NCI-H2196 (cell line): ENCODE measurements at regions not wholly inside any gene's neighbourhood (a gene's known extent, or its start where the extent isn't known, plus 50 kb on each side); places are given as distances from the start of the nearest gene placed in this dataset.

ENCODE experiments used
- DNase-seq: peaks from one replicate; lab custom pipeline; 2025; ENCODE audit not compliant: unreplicated experiment; lab: John Stamatoyannopoulos, UW

DNA sequence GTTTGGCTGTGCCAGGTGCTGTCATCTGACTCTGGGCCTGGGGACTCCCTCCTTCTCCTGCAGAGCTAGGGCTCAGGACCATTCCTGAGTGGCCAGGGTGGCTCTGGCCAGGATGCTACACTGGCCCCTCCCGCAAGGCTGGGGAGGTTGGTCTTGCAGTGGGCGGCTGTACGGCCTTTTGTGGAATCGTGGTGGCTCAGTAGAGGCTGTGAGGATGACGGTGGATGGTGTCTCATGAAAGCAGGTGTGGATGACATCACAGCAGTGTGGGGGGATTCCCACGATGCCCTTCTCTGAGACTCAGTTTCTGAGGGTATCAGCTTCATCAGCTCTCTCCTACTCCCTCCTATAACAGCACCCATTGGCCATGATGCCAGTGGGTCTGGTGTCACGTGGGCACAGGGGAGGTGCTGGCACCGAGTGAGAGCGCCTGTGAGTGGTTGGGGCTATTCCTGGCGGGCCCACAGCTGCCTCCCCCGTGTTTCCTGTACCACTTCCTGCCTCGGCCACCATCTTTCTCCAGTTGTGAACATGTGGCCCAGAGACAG, 144.2 kb upstream of the HDAC4 start:
- no peak for DNase-seq

DNA sequence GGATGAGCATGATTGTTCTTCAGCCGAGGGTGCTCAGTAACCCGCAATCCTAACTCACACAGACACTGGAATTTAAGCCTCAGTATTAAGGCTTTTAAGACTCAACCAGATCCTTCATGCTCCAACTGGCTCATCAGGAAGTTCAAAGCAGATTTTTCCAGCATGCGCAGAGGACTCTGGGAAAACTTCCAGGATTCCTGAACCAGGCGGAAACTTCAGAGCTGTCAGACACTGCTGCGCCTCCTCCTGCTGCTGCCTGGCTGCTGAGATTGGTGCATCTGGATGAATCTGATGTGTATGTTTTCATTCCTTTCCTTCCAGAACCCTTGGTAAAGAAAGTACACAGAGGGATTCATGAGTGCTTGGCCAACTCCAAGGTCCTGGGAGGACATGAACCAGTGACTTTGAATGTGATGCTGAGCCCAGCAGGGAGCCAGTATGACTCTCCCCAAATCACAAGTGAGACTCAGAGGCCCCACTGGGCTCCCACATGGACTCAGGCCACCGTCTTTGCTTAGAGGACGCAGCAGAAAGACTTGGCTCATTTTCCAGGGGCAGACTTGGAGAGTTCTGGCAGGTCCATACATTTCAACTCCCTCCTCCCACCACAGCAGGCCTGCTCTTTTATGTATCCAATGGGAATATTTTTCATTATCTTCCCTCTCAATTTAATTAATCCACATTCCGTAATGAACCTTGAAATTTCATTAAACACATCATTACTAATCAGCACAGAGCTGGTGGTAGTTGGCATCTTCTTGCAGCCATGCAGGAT, 143.5 kb upstream of the HDAC4 start:
- DNase-seq = no peak

DNA sequence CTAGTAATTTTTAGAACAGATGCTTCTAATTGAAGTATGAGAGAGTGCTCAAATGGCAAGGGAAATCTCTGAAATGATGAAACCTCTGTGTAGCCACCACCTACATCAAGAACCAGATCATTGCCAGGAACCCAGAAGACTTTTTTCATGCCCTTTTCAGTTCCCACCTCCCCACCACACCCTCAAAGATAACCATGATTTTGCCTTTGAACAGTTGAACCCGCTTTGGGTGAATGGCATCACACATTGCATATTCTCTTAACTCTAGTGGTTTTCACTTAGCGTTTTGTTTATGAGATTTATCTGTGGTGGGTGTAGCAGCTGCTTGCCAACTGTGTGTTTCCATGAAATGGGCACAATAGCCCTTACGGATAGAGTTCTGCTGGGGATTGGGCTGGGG, 142.9 kb upstream of the HDAC4 start:
- DNase-seq = no peak

DNA sequence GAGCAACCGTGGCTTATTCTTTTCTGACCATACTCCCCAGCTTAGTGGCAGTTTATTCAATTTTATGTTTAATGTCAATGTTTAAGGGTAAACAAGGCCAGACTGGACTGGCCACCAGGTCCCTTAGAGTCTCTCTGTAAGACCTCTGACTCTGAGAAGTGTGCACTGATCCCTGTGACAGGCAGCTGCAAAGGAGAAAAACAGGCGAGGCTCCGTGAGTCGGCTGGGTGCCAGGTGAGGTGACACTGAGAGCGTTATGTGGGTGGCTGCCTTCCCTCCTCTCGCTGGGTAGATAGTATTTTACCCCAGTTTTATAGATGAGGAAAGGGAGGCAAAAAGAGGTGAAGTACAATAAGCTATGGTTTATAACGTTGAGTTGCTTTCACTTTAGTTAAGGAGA, 139.4 kb upstream of the HDAC4 start:
- DNase-seq = no peak

DNA sequence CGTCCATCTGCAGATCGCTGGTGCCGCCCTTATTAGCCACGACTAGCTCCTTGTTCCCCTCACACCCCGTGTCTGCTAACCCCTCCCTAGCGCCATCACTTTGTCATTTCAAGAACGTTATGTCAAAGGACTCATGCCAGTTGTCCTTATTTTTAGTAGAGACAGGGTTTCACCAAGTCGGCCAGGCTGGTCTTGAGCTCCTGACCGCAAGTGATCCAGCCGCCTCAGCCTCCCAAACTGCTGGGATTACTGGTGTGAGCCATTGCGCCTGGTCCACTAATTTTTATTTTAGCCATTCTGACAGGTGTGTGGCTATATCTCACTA, 138.9 kb upstream of the HDAC4 start:
- no peak for DNase-seq

DNA sequence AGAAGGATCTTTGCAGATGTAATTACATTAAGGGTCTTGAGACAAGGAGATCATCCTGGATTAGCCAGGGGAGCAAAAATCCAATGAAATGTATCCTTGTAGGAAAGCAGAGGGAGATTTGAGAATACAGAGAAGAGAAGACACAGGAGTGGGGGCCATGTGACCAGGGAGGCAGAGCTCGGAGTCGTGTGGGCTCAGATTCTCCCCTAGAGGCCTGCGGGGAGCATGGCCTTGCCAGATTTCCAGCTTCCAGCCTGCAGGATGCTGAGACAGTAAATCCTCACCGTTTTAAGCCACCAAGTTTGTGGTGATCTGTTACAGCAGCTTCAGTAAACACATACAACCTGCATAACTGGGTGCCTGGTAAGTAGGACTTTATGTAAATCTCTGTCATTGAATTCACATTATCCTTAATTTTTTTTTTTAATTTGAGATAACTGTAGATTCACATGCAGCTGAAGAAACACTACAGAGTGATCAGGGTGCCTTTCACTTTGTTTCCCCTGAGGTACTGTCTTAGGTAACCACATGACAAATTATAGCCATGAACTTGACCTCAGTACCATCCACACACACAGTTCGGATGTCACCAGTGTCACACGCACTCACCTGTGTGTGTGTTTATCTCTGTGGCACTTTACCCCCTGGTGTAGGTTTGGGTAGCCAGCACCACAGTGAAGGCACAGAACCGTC, 138.4 kb upstream of the HDAC4 start:
- DNase-seq = no peak

DNA sequence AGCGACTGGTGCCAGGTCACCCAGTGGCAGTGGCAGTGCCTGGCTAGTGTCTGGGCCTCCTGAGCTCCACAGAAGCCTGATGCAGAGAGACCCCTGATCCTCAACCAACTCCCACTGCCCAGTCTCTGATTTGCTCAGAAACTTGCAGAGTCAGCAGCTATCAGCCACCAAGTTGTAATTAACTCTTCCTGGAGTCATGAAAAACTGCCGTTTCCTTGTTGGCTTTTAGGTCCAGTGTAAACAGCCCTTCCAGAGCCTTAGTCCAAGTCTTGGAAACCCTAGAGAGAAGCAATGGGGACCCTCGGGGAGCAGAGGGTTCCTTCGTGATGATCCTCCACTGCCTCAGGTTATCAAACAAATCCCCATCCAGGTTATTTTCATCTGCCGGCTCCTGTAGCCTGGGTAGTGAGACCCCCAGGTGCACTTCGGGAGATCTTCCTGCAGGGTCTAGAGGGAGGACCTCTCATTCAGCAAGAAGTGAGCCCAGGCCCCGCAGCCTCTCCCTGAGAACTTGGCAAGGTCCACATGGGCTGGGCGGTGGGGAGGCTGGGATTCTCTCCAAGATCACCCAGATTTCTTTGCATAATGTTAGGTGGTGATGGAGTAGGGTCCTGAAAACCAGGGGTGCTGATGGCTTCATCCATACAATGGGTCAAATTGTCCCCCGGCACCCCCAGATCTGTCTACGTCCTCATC, 137.7 kb upstream of the HDAC4 start:
- DNase-seq = no peak

DNA sequence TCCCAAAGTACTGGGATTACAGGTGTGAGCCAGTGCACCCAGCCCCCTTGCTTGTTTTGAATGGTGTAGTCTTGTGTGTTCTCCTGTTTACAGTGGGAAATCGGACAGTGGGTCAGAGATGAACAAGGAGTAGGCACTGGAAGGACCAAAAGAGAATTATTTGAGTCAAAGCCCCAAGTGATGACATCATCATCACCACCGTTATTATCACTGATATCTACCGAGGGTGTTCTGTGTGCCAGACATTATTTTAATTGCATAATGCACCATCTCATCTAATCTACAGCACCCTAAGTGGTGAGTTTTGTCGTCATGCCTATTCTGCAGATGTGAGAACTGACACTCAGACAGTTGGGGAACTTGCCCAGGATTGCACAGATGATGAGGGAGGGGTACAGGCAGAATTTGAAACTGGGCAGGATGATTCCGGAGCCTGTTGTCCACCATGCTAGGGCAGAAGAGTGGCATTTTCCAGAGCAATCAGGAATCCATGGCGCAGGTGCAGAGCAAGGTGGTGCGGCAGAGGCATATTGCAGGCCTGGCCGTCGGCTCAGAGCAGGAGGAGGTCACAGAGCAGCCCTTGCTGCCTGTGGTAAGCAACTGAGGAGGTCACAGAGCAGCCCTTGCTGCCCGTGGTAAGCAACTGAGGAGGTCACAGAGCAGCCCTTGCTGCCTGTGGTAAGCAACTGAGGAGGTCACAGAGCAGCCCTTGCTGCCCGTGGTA, 137.0 kb upstream of the HDAC4 start:
- DNase-seq = no peak

DNA sequence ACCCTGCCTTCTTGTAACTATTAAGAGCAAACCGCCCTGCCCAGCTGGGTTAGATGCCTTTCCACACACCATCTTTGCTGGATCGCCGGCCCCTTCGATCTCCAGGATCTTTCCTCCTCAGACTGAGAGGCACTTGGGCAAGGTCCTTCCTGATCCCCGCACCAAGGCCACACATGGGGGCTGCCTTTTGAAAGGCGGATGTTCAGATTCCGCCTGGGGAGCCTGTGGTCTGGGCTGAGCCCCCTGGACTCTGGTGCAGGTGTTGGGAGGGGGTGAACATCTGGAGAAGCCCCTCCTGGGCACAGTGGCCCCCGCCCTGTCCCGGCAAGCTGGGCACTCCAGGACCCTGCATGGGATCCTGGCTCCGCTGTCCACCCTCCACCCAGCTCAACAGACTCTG, 135.4 kb upstream of the HDAC4 start:
- DNase-seq = no peak

DNA sequence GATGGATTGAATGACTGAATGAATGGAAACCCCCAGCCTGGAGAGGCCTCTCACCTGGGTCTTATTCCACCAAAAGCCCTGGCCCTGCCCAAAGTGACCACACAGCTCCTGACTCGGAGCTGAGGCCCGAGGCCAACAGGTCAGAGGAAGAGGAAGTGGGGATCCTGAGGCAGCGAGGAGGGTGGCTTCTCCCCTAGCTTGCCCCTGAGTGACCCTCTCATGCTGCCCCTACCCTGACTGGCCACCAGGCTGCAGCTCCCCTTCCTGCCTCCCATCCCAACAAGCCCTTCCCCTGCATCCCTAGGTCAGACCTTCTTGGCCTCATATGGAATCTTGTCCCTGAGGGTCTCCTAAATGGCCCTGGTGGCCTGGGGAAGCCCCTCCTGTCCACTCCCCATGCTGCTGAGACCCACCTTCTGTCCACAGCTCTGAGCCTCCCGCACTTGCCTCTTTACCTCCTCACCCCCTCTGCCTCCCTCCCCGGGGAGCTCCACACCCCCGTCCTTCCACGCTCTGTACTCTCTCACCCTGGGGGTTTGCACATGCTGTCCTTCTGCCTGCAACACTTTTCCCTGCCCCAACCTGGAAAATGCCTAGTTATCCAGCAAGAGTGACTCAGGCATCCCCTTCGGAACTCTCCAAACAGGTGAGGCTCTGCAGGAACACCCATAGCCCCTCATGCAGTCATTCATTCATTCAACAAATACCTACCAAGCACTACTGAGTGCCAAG, 134.8 kb upstream of the HDAC4 start:
- DNase-seq = no peak

DNA sequence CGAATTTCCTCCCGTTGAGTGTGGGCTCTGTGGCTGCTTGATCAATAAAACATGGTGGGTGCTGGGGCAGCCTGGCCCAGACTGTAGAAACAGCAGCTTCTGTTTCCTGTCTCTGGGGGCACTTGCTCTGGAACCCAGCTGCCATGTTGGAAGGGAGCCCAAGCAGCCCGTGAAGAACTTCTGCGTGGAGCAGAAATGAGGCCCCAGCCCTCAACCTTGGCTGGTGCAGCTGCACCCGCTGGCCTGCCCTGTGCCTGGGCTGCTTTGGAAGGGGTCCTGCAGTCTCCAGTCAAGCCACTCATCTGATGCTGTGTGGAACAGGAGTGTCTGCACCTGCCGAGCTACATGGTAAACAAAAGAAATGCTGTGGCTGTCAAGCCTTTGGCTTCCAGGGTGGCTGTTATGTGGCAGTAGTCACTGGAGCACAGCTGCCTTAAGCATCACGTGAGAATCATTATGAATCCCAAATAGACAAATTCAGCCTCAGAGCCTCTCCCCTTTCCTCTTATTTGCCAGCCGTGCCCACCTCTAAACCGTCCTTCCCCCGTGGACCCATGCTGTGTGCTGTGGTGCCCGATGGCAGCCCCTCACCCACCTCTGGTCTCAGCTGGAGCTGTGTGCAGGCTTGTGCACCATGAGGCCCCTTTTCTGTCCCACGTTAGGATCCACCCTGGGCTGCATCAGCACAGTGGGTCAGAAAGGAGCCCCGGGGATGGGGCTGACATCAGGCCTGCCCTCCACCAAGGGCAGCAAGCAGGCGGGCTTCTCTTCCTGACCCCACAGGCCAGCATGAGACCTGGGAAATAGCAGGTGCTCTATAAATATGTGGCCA, 134.0 kb upstream of the HDAC4 start:
- DNase-seq = peak; percentile 83

DNA sequence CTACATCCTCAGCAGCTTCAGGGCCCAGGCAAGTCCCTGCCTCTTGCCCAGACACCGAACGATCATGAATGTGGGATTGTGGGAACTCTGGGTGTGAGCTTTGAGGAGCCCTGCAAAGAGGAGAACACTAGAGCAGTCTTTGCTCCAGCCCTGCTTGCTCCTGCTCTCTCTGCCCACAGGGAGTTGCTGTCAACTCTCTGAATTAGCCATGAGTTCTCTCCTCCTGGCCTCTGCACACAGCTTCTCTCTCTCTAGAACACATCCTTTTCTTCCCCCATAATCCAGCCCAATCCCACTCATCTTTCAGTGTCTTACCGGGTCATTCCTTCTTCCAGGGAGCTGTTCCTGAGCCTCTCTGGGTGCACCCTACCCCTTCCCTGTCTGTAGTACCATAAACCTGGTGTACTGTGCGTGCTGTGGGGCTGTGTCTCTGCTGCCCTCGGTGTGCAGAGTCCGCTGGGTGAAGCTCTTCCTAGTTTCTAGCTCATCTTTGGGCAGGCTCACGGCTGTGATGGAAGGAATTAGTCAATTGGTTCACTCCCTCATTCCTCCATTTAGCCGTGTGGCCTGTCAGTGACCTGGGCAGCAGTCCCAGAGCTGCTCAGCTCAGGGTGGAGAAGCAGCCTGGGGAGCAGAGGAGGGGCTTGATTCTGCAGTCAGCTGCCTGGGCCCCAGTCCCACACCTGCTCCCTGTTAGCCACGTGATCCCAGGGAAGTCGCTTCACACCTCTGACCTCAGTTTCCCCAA, 132.9 kb upstream of the HDAC4 start:
- peak; percentile 57 for DNase-seq

DNA sequence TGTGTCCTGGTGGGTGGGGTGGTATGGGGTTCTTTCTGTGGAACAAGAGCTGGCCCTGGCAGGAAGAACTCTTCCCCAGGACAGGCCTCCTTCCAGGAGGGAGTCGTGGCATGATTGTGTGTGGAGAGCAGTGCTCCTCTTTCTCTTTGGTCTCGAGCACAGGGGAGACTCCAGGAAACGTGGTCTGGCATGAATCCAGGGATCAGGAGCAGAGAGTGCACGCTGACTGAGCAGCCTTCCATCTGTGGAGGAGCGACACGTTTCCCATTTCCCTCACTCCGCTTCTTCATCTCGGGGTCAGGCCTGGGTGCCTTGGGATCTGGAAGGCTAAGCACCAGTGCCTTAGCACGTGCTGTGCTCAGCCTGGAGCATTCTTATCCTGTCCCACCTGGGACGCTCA, 132.0 kb upstream of the HDAC4 start:
- peak; percentile 23 for DNase-seq

DNA sequence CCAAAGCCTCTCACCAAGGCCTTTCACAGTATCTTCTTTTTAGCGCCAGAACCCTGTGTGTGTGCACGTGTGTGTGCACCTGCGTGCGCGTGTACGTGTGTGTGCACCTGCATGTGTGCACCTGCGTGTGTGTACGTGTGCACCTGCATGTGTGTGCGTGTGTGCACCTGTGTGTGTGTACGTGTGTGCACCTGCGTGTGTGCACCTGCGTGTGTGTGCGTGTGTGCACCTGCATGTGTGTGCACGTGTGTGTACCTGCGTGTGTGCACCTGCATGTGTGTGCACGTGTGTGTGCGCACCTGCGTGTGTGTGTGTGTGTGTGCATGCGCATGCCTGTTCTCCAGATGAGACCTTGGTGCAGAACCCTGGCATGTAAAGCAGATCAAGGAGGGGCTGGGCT, 131.4 kb upstream of the HDAC4 start:
- no peak for DNase-seq

DNA sequence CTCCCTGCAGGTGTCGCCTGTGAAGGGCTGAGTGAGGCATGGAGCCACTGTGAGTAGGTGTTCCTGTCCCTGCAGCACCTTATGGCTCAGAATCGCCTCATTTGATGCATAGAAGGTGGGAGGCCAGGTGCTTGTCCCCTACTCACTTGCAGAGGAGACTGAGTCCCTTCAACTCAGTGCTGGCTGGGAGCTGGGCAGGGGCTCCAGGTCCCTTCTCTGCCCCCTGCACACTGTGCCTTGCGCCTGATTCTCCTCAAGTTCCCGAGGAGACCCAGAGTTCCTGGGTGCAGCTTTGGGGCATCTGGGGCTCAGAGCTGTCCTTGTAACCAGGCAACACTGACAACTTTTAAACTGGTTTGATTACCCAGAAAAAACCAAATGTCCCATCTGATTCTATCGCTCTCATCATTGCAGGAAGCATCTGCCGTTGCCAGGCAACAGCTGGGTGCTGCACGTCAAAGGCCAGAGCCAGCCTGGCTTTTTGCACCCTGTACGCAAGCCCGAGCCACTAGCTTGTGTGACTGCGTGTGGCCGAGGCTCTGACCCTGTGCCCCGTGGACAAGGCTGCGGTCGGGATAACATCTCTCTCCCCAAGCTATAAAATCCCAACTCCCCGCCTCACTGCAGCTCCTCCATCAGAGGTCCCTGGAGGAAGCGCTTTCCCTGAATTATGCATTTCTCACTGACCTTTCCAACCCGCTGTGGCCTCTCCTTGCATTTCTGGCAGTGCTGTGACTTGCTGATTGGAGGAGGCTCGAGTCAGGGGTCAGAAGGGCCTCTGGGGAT, 130.8 kb upstream of the HDAC4 start:
- DNase-seq = peak; percentile 13

DNA sequence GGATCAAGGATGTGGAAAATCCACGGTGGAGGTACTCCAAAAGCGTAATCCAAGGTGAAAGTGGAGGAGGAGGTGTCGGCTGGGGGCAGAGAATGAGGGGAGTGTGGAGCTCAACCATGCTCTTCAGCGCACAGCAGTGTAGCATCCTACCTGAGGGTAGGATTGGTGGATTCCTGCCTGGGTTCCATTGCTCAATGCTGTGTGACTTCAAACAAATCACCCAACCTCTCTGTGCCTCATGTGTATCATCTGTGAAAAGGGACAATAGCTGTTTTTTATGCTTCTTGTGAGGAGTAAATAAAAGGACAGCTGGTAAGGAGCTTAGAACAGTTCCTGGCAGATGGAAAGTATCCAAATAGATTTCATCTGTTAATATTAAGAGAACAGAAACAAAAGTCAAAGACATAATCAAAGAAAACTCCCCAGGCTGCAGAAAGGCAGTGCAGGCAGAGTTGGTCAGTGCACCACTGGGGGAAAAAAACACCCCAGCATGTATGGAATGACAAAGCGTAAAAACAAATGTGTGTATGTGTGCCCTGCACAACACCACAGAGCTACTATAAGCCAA, 130.0 kb upstream of the HDAC4 start:
- no peak for DNase-seq

DNA sequence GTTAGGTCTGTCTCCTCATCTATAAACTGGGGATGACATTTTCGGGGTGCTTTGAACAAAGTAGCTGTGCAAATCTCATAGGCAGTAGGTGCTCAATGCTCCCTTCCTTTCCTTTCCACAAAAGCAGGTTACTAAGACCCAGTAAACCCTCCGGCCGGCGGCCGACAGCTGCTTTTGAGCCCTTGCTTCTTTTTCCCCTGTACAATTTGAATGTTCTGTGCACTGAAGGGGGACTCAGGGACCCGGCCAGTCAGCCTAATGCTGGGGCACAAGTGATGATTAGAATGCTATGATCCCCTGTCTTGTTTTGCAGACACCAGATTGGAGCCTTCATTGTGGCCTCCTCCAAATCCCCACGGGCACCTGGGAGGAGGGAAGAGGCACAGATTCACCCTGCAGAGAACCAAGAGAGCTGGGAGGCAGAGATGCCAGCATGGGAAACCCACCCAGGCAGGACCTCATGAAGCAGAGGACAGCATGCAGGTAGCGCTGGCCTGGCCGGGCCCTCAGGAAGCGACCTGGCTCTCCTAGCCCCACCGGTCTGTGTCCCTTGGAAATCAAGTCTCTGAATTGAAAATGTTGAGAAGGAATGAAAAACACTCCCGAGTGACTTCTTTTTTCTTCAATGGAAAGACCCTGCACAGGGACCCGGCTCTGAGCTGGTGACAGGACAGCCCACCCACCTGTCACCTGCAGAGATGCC, 128.6 kb upstream of the HDAC4 start:
- no peak for DNase-seq
